SU-DHL-6 (cell line): ENCODE measurements at regions not wholly inside any gene's neighbourhood (a gene's known extent, or its start where the extent isn't known, plus 50 kb on each side); places are given as distances from the start of the nearest gene placed in this dataset.

ENCODE experiments used
- EZH2phosphoT487 ChIP-seq: fragments of 200-600 bp; sonication (generic), shearing (Covaris generic); conservative IDR thresholded peaks from 2 replicates; pipeline ENCODE4 v1.6.1; 2018; ENCODE audit warnings: mild to moderate bottlenecking, antibody characterized with exemption, low read length, moderate library complexity, mixed read lengths
- TF ChIP-seq, protein P1 (sequence below): fragments of 200-600 bp; sonication (generic); IDR thresholded peaks from one replicate; pipeline ENCODE4 v1.5.1; 2017; ENCODE audit warnings: antibody characterized with exemption, mild to moderate bottlenecking, low read length, moderate library complexity; ENCODE audit not compliant: insufficient read depth, poor library complexity, severe bottlenecking

DNA sequence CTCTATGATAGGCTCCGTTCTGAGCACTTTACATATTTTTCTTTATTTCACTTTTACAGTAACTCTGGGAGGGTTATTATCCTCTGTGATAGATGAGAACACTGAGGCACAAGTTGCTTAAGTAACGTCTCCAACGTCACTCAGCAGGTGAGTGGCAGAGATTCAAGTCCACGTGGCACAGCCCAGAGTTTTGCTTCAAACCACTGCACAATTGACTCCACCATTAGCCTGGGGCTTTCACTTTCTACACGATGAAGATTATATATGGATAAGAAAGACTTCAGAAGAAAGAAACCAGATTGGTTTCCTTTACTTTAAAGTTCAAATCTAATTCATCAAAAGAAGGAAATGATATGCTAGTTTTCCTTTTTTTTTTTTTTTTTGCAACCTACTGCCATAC is 245.9 kb downstream of the SYK start:
- TF ChIP-seq EZH2phosphoT487, result no peak
- TF ChIP-seq, protein P1, sequence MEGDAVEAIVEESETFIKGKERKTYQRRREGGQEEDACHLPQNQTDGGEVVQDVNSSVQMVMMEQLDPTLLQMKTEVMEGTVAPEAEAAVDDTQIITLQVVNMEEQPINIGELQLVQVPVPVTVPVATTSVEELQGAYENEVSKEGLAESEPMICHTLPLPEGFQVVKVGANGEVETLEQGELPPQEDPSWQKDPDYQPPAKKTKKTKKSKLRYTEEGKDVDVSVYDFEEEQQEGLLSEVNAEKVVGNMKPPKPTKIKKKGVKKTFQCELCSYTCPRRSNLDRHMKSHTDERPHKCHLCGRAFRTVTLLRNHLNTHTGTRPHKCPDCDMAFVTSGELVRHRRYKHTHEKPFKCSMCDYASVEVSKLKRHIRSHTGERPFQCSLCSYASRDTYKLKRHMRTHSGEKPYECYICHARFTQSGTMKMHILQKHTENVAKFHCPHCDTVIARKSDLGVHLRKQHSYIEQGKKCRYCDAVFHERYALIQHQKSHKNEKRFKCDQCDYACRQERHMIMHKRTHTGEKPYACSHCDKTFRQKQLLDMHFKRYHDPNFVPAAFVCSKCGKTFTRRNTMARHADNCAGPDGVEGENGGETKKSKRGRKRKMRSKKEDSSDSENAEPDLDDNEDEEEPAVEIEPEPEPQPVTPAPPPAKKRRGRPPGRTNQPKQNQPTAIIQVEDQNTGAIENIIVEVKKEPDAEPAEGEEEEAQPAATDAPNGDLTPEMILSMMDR, result no peak
